ENCODE measurements at regions not wholly inside any gene's neighbourhood (a gene's known extent, or its start where the extent isn't known, plus 50 kb on each side); places are given as distances from the start of the nearest gene placed in this dataset.

GRCh38 chr1:22266141-22266540, 123.2 kb upstream of the WNT4 start:
- TF ChIP-seq BHLHE40 (IDR thresholded peaks at IDR 0.05; ENCODE audit: borderline replicate concordance) (no peak), PKNOX1 (IDR thresholded peaks at IDR 0.05) (no peak), FOXM1 (IDR thresholded peaks at IDR 0.05; ENCODE audit: borderline replicate concordance) (no peak), SP1 (IDR thresholded peaks at IDR 0.05) (no peak), FOXK2 (IDR thresholded peaks at IDR 0.05) (no peak), L3MBTL2 (conservative IDR thresholded peaks at IDR 0.05) (no peak), ARNT (IDR thresholded peaks at IDR 0.05) (no peak), HDGF (IDR thresholded peaks at IDR 0.05; ENCODE audit: borderline replicate concordance) (no peak), LEF1 (IDR thresholded peaks at IDR 0.05; ENCODE audit: borderline replicate concordance) (no peak), SUZ12 (IDR thresholded peaks at IDR 0.05) (no peak)
